NCI-H2029 treated with DMSO at 0.1 percent for 48 hours (cell line): ENCODE measurements at regions not wholly inside any gene's neighbourhood (a gene's known extent, or its start where the extent isn't known, plus 50 kb on each side); places are given as distances from the start of the nearest gene placed in this dataset.
"Not testable (repeated sequence)": the region's sequence is repeated elsewhere in the genome, so short reads cannot be mapped to it uniquely, and the experiment has no call there.

Experiments used
- DNase-seq: peaks from one replicate; lab custom pipeline; 2025; lab: John Stamatoyannopoulos, UW

DNA sequence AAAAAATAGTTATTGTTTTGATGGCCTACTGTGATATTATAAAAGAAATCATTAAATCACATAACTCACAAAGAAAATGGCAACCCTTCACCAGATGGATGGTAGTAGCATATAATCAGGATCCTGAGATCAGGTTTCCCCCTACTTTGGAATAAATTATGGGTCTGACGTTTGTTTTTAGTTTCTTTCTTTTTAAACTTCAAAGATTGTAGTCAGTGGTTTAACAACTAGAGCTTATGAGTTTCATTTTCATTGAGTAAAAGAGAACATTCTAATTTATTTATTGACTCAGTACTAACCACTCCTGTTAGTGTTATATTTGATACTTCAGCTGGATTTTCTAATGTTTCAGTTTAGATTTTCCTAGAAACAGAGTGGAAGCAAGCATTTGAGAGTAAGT, 218.0 kb upstream of the PCSK5 start:
- no peak for DNase-seq

DNA sequence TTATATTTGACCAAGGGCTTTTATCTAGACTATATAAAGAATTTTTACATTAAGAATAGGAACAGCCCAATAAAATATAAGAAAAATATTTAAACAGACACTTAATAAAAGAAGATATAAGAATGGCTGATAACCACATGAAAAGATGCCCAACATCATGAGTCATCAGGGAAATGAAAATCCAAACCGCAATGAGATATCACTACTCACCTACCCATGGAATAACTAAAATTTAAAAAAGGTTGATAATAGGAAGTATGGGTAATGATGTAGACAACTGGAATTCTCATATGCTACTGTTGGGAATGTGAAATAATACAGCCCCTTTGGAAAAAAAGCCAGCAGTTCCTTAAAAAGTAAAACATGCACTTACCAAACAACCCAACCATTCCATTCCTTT, 206.9 kb upstream of the PCSK5 start:
- DNase-seq, result no peak

DNA sequence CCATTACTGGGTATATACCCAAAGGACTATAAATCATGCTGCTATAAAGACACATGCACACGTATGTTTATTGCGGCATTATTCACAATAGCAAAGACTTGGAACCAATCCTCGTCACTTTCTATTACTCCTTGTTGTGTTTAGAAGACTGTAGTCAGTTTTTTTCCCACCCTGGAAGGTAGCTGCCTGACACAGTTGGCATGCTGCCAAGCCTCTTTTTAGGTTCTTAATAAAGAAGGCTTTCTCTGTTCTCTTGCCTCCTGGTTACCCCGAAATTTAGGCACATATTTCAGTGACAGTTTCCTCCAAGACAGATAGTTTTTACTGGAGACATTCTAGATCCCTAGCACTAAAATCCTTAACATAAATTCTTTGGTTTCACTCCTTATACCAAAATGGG, 205.4 kb upstream of the PCSK5 start:
- DNase-seq, result no peak

DNA sequence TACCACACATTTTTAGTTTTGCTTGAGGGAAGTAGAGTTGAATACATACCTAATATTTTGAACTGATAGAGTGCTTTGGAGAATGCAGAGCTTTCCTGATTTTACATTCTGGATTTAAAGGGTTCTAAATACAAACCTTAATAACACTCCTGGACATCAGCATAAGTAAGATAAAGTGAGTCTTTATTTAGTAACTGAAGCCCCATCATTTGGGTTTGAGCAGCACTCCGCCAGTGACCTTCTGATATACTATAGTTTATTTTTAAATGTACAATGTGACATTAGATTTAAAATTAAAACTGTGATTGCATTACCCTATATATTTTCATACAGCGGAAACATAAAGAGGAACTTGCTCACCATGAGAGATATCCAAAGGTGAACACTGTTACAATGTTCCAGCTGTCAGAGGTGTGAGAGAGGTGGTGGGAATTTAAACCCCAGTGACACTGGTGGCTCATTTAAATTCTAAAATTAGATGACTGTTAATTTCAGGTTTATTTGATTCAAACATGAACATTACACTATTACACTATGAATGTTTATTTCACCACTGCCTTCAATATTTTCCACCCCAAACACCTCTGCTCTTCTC, 203.0 kb upstream of the PCSK5 start:
- no peak for DNase-seq

DNA sequence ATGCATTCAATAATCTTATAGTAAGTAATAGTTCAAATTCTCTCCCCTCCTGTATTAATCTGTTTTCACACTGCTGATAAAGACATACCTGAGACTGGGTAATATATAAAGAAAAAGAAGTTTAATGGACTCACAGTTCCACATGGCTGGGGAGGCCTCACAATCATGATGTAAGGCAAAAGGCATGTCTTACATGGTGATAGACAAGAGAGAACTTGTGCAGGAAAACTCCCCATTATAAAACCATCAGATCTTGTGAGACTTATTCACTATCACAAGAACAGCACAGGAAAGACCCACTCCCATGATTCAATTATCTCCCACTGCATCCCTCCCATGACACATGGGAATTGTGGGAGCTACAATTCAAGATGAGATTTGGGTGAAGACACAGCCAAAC, 199.9 kb upstream of the PCSK5 start:
- DNase-seq, result not testable (repeated sequence)

DNA sequence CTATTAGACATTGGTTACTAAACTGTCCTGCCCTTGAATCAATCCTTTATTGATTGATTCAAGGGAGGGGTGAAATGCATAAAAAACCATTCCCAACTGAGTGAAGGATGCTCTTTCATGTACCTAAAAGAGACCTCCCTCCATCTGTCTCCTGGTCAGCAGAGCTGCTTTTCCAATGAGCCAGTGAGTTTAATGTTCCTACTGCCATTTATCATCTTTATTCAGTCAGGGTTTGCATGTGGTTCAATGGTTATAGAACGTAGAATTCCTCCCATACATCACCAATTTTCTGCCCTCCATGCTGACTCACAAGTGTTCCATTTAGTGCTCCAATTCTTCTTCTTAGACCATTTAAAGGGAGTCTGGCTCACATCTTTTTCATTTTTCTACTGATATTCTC, 199.1 kb upstream of the PCSK5 start:
- no peak for DNase-seq

DNA sequence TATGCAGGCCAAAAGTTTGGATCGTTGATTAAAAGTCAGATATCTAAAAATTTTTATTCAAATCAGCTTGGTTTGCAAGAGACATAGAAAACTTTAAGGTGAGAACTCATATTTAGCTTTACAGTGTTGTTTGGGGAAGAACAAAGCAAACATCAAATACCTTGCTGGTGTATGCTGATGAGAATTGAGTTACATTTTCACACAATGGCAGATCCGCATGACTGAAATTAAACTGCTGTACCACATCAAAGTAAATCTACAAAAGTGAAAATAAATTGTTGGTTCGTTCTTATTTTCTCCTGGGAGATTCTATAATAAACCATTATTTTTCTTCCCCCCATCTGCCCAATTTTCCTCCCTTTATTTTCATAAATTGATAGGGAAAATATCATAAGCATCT, 198.2 kb upstream of the PCSK5 start:
- DNase-seq, result no peak

DNA sequence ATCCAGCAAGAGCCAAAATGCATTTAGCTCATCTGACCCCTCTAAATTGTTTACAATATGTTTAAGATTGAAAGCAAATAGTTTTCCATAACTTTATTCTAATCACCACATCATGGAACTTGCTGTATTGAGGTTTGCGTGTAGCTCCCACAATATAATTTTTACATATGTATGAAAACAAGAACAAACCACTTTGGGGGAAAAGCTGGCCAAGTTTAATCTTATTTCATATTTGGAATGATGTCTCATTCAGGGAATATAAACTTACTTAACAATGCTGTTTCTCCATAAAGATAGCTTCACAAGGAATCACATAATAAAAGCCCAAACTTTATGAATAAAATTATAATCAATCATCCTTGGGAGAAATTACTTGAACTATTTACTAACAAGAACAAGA, 194.6 kb upstream of the PCSK5 start:
- no peak for DNase-seq

DNA sequence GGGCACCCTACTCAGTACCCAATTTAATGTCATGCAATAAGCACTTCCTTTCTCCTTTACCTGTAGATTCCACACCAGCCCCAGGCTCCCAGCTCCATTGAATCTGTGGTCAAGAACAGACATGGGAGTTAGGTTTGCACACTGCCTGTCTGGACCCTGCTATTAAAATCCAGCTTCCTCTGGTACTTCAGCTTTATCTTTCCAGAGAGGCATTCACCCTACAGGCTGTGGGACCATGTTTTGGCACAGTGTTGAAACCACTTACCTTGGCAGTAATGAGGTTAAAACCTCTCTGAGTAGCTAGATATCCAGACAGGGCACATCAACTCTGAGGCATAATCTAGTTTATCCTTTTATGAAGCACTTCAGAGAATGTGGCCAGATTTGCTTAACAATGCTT, 191.5 kb upstream of the PCSK5 start:
- DNase-seq, result no peak

DNA sequence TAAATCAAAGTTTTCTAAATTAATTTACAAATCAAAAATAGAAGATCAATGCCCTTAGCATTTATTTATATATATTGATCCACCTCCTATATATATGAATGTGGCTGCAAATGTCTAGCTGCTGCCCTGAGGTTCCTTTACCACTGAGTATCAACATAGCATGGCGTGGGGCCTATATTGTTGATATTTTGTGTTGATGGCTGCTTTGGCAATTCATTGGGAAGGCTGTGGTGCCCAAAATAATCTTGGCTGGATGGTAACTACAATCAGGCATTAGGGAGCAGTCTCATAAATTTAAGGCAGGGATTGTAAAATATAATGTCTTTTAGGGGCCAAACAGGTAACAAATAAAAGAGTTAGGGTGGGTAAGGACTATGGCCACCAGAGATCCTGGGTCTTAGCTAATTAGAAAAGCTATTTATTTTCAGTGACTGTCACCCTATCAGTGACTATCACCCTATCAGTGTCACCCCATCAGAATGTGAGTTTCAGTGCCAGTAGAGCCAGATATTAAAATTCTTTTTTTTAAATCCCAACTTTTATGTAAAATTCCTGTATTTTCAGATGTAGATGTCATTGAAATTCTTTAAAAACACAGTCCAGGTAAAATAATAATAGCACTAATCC, 190.7 kb upstream of the PCSK5 start:
- DNase-seq, result no peak

DNA sequence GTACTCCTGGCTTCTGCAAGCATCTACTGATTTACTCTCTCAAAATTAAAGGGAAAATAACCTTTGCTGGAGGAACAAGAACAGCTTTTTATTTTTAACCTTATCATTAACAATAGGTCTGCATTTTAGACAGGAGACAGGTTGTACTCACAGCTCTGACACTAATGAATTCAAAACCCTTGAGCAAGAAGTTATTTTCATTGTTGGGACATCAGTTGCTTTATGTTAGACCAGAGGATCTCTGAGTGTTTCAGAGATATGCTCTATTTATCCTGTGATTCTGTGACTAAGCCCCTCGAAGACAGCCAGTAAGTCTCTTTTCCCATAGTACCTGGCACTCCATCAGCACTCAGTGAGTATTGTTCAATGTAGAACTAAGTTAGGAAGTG, 190.2 kb upstream of the PCSK5 start:
- no peak for DNase-seq

DNA sequence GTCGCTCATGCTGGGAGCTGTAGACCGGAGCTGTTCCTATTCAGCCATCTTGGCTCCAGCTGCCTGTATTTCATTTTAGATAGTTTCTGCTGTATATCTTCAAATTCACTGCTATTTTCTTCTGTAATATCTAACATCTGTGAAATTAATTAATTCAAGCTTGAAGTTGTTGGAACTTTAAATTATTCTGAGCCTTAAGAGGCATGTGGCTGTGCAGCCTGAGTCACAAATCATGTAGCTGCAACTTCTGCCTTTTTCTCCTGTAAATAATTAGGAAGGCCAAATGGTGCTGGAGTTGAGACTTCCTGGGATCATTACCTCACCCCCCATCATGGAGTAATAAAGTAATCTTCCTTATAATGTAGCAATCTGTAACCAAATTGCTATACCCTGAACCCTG, 183.3 kb upstream of the PCSK5 start:
- DNase-seq, result no peak

DNA sequence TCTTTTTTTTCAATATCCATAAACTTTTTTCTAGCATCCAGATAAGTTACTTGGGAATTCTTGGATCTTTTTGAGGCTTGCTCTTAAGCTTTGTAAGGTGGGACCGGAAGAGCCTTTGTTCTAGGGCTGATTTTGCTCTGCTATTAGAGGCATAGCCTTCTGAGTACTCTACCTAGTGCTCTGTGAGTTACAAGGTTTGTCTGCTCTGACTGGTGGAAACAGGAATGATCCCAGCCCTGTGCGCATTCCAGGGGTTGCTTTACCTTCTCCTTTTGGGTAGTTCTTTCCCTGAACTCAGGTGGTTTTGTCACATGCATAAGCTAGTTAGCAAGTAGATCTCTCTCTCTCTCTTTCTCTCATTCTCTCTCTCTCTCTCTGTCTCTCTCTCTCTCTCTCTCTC, 180.8 kb upstream of the PCSK5 start:
- no peak for DNase-seq

DNA sequence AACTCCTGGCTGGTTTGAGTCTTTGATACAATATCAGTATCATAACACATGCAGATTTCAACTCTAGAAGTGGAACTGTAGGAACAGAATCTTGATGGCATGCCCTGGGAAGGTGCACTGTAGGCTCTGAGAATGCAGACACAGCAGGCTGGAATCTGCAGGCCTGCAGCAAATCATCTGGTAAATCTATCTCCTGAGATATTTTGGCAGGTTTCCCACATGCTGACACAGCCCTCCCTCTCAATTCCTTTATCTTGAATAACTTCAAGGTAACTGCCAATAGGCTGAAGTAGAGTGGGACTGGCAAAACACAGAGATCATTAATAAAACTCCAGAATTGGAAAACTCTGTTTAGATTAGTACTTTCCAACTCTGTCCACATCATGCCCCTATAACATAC, 177.8 kb upstream of the PCSK5 start:
- no peak for DNase-seq

DNA sequence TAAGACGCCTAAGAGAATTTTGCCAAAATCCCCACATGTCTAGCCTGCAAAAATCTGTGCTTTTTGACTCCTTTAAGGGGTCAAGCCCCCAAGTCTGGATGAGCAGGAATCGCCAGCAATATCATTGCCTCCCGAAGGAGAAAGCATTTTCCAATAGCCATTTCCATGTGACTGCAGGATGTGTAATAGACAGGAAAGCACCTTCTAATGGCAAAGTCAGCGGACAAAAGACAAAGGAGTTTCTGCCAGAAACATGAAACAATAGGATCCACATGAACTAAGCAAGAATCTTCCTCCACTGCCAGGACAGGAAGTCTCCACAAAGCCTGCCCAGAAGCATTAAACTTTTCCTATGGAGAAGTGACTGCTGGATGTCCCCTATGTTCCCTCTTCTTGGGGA, 177.1 kb upstream of the PCSK5 start:
- no peak for DNase-seq

DNA sequence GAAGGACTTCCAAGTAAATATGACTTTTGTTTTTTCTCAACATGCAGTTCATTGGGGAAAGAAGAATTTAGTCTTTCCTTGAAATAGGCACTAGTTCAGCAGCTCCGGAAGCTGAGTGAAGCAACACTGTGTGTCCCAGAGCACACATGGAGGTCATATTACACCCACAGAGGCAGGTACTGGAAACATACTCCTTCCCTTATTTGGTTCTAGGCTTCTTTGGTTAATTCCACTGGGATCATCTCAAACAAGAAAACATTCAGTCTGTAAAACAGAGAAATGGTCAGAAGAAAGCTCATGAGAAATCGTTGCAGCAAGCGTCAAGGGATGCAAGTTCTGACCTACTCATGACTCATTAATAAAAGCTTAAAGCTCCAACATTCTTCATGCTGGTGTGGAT, 175.1 kb upstream of the PCSK5 start:
- no peak for DNase-seq

DNA sequence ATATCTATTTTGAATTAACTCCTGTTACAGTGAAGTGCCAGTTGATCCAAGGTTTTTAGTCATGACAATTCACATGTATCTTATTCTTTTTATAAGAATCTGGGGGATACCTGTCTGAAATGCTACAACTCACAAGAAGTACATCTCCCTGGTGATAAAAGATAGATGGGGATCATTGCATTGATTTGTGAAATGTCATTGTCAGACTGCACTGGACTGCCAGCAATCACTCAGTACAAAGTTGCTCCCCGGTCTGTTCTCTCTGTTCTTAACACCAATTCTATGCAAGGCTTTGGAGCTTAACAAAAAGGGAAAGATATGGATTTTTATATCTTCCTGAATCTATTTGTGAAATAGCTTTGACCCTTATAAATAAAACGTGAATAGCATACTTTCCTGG, 171.8 kb upstream of the PCSK5 start:
- no peak for DNase-seq

DNA sequence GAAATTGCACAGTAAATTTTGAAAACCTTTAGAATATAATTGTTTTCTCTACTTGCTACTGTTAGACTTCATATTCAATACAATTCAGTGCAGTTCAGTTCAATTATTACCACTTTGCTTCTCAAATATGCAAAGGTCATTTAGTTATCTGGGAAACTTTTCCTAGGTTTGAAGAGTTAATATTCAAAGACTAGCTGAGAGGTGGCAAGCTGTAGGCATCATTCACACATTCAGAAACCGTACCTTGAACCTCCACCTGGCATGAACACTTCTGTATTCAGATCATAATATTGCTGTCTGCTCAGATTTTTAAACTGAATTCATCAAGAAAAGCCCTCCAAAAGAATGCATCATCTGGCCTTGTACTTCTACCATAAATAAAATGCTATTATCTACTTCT, 162.1 kb upstream of the PCSK5 start:
- no peak for DNase-seq

DNA sequence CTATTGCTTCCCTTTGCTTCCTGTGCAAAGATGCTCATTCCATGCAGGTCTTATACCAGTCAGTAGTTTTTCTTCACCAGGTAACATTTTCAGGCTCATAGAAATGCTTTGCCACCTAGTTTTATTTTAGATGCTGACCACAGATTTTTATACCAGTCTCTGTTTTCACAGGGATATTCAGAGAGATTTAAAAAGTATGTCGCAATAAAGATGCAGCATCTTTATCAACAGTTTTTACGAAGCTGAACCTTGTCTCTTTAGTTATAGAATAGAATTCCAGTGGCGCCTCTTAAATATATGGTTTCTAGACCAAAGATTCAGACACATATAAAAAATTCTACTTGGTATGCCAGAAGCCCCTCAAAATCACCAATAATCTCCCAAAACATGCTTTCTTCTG, 155.7 kb upstream of the PCSK5 start:
- no peak for DNase-seq

DNA sequence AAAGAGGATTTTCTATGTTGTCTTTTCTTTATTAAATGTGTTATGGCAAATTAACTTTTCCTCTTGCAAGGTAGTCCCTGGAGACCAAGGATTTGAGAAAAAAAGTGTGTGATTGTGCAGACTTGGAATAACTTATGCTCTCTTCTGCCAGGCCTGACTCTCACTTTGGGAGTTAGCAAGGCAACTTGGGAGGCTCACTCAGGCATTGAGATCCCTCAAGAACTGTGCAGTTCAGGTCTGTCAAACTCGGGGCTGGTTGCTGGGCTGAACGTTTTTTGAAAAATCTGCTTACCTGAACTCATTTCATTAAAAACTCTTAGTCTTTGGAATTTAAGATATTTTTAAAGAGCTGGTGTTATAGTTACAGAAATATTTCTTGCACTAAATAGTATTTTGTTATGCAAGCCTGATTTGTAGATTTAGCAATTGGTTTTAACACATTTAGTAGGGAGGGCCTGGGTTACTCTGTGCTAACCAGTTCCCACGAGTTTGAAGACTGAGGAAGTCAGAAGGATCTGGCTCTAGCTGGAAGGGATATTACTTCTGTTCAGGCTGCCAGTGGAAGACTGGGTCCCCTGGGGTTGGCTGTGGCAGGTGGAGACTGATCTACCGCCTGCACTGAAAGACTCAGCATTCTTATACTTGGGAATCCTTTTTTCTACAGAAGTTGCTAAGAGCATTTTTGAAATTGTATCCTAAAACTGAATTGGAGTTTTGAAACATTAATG, 150.4 kb upstream of the PCSK5 start:
- no peak for DNase-seq

DNA sequence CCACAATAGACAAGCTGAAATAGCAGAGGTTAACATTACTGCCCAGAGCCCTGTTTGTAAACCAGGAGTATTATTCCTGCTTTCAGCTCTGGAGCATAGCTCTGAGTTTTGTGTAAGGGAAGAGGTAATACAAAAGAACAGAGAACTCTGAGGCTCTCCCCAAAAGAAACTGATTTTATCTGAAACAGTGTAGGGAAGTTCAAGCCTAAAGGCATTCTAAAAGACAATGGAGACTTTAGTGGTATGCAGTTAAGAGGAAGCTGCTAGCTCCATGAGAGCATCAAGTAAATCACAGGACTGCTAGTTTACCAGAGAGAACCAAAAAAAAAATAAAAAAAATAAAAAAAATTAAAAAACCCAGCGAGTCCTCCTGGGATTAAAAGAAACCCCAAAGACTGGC, 146.6 kb upstream of the PCSK5 start:
- DNase-seq, result no peak

DNA sequence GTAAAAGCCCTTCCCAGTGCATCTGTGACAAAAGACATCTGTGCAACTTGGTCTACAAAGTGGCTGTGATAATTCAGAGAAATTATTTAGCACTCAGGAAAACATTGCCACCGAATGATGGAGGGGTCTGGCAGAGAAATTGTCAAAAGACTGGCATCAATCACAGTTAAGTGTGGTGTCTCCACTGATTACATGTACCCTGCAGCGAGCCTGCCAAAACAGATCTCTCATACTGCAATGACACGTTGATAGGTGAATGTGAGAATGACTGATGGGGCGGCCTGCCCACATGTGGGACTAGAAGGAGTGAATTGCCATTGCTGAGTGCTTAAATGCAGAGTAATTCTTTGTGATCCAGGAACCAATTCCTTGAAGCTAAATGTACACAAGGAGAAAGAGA, 136.4 kb upstream of the PCSK5 start:
- no peak for DNase-seq

DNA sequence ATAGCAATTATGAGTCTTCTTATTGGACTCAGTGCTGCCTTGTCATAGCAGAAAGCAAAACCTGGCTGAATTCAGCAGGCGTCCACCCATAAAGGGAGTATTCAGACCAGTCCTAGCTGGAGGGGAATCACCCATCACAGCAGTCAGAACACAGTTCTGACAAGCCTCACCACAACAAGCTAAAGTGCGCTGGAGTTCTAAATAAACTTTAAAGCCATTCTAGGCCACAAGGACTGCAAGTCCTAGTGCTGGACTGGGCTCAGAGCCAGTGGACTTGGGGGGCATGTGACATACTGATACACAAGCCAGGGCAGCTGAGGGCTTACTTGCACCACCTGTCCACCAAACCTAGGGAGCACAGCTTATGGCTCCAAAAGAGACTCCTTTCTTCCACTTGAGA, 115.3 kb upstream of the PCSK5 start:
- no peak for DNase-seq
